HG03108 (cell line): ENCODE measurements at regions not wholly inside any gene's neighbourhood (a gene's known extent, or its start where the extent isn't known, plus 50 kb on each side); places are given as distances from the start of the nearest gene placed in this dataset.
"Not testable (repeated sequence)": the region's sequence is repeated elsewhere in the genome, so short reads cannot be mapped to it uniquely, and the experiment has no call there.

Experiments
- ATAC-seq: cut with Tn5 transposase; IDR thresholded peaks from one replicate; pipeline ENCODE4 v1.9.1; 2021; ENCODE audit warnings: moderate library complexity; ENCODE audit not compliant: unreplicated experiment

DNA sequence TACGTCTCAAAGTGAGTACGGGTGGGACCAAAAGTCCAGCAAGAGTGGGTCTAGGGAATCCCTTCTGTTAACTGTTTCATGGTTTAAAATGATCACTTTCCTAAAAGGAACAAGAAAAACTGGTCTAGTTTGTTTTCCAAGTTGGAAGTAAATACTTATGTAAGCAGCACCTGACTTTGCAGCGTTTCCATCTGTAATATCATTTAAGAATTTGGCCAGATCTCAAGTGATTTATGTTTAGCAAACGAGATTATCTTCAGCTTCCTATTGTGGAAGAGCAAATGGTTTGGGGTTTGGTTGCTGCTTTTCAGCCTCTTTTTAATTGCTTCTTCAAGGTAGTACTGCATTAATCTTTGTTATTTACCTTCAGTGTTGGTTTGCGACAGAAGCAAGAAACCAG, 50.4 kb downstream of the FHIP1A start:
- ATAC-seq: no peak

DNA sequence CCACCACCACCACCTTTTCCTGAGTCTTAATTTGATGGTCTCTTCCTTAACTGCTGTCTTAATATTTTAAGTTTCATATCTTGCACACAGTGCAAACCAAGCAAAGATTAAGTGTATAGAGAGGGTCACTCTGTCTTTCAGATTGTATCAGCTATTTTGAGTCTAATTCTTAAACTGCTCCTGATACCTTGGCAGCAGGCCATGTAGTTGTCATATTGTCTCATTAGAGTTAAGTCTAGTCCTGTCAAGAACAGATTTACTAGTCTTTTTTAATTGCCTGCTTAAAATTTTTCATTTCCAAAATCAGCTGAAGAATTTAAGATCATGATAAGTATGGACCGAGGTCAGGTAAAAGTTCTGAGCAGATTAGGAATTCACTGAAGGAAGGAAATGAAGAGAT, 51.5 kb downstream of the FHIP1A start:
- ATAC-seq: no peak

DNA sequence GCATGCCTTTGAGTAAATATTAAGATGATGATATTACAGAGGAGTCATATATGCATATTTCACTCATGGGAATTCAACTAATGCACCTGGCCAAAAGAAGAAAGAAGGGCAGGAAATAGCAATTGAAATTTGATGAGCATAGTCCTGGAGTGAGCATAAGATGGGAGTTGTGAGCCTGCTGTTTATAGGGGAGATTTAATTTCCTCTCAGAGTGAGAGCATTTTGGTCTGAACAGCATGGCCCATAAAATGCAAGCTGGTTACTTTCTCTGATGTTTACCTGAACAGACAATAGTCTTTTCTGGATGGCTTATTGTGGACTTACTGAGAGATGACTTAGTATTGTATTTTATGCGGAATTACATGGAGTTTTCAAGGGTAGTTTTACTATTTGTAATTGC, 53.6 kb downstream of the FHIP1A start:
- ATAC-seq: no peak

DNA sequence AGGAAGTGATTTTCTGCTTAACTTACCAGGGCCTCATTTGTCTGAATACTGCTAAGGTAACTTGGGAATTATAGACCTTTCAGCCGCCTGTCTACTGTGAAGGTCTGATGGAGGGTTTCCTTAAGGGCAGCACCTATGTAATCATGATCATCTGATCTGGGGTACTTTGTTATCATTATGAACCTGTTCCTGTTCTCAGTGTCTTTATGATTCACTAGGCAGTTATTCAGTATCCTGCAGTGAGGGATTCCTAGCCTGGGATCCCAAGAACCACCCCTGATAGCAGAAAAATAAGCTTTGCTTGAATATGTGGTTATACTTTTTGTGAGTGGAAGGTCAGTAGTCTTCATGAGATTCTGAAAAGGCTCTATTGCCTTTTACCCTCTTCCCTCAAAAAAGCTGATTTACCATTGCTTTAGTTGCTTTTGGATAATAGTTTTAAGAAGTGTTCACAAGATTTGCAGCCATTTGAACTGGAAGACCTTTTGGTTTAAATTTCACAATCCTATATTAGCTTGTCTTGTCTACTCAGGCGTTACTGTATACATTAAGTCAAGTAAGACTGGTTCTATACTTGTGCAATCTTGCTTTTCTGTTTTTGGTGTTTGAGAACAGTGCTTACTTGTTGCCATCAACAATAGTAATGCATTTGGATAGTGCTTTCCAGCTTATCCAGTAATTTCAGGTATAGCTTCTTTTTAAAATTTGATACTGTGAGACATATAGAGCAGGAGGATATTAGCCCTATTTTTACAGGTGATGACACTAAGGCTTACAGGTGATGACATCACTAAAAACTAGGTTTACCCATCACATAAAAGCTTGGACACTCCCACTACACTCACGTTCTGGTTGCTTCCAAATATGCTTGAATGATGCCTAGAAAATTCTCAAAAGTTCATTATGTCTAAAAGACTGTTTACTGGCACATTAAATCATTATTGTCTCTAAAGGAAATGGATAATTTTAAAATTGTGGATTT, 60.0 kb downstream of the FHIP1A start:
- no peak for ATAC-seq

DNA sequence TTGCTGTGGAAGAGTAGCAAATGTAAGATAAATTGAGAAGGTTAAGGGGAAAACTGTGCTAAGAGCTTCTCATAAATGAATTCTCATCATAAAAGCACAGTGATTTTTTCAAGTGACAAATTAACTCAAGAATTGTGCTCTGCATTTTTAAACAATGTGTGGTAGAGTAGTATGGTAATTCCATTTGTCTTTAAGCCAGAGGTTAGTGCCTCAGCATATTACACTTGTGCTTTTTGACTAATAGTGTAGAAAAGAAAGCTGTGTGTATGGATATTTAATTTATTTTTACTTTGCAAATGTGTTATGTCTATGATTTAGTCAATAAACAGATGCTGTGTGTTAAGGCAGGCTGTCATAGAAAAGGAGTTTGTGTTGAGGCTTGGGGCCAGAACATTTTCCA, 61.0 kb downstream of the FHIP1A start:
- no peak for ATAC-seq

DNA sequence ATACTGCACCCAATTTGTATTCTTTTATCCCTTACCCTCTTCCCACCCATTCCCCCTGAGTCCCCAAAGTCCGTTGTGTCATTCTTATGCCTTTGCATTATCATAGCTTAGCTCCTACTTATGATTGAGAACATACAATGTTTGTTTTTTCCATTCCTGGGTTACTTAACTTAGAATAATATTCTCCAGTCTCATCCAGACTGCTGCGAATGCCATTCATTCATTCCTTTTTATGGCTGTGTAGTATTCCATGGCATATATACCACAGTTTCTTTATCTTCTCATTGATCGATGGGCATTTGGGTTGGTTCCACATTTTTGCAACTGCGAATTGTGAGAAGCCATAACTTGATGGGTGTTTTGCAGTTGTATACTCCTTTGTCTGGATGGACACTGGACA, 62.8 kb downstream of the FHIP1A start:
- no peak for ATAC-seq

DNA sequence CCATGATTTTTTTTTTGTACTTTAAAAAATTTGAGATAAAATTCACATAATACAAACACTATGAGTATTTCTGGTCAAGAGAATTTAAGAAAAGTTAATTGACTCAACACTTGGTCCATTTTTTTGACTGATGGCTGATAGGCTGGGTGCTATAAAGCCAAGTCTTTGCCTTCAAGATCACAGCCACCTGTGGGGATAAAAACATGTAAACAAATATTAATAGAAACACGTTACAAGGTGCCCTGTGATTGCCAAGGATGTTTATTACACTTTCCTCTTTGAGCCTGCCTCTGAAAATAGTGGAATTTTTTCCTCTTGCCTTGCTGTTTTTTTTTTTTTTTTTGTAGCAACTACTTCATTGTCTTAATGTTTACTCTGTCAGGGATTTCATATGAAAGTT, 63.3 kb downstream of the FHIP1A start:
- no peak for ATAC-seq

DNA sequence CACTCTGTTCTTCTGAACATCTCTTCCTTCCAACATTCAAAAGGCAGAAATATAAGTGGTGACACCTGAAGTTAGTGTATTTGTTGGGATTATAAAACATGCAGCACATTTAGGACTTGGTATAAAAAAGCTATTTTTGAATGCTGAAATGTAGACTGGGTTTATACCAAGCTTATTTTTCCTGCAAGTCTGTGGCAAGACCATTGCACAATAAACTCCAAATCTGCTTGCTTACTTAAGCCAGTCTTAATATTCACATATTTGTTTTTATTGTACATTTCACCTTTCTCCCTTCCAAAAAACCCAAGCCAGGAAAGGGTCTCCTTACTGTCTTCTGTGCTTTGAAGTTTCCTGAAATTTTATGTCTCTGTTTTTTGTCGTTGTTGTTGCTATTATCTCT, 63.7 kb downstream of the FHIP1A start:
- no peak for ATAC-seq

DNA sequence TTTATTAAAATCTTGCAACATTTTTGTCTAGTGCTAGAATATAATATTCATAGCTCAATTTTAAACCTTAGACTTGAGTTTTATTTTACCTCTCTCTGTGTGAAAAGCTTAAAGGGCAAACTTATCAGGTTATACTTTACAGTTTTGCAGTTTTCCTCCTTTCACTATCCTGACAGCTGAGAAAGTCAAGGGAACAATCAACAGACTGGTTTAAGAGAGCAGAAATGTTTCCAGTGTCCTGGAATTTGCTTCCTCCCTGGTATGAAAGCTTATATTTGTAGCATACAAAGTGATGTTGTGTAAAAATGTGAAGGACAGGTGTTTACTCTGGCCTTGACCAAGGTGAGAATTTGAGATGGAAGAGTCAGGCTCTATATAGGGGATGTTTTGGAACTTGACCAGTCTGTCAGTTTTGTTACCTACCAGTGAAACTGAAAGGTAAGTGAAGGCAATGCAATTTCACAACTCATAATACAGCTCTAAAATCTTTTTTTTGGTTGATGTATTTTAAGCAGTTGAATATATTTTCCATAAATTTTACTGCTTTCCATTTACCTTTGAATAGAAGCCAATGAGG, 64.6 kb downstream of the FHIP1A start:
- ATAC-seq: no peak

DNA sequence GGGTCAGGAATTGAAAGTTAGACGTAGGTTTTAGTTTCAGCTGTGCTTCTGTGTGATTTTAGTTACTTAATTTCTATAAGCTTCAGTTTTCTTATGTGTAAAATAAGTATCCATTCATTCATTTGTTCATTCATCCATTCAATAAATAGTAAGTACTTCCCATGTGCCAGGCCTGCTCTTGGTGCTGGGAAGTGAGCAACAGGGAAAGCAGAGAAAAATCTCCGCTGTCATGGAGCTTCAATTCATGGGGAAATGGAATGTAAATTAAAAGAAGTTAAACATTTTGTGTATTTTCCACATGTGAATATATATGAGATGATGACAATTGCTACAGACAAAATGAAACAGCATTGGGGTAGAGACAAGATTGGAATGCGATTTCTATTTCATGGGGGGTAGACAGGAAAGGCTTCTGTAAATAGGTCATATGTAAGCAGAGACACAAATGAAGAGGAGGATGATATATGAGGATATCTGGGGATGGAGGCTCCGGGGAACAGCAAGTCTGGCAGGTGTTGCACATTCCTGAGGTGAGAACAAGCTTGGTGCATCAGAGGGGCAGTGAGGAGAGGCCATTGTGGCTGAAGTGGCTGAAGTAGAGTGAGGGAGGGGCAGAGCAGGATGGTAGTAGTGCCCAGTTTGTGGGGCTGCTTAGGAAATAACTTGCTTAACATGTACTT, 66.2 kb downstream of the FHIP1A start:
- ATAC-seq: no peak

DNA sequence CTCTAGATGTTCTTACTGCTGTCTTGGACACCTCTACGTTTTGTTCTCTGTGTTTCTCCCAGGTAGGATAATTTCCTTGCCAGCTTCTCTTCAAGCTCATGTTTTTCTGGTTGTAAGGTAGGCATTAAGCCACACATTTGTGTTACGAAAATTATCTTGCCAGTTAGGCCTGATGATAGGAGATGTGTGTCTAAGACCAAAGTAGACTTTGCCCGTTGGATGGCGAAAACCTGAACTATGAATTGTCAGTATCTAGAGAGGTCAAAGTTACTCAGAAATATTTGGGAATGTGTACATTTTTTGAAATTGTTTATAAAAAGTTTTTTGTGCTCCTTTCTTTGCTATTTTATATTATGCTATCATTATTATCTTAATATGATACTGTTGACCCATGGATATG, 72.8 kb downstream of the FHIP1A start:
- ATAC-seq: no peak

DNA sequence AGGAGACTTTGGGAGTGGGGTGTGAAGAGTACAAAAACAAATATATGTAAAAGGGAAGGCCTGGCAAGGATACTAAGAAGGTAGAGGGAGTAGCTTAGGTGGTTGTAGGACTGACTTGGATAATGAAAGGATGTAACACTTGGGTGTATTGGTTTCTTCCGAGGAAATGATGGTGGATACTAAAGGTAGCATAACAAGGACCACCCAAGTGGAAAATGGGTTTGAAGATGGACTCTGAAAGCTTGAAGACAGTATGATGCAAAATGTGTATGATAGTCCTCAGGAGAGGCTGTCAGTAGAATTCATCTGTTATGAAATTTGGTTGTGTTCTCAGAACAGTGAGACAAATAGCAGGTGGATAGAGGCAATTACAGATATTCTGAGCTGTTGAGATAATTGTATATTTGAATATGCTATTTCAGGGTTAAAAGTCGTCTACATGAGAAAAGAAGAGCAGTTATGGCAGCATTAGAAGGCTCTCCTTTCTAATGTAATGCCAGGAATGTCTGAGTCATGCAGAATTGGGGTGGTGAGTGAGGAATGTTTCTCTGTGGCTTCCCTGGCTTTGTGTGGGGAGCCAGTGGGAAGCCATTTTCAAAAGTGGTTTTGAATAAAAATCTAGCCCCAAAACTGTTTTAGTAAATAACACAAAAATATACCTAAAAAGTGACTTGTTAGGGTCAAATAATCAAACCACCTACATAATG, 75.6 kb downstream of the FHIP1A start:
- ATAC-seq: no peak

DNA sequence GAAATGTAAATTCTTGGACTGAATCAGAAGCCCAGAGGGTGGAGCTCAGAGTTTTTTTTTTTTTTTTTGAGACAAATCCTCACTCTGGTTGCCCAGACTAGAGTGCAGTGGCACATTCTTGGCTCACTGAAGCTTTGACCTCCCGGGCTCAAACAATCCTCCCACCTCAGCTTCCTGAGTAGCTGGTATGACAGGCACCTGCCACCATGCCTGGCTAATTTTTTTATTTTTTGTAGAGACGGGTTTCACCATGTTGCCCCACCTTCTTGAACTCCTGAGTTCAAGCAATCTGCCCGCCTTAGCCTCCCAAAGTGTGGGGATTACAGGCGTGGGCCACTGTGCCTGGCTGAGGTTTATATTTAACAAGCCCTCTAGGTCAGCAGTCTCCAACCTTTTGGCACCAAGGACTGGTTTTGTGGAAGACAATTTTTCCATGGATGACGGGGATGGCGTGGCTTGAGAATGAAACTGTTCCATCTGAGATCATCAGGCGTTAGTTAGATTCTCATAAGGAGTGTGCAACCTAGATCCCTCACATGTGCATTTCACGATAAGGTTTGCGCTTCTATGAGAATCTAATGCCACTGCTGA, 76.7 kb downstream of the FHIP1A start:
- no peak for ATAC-seq

DNA sequence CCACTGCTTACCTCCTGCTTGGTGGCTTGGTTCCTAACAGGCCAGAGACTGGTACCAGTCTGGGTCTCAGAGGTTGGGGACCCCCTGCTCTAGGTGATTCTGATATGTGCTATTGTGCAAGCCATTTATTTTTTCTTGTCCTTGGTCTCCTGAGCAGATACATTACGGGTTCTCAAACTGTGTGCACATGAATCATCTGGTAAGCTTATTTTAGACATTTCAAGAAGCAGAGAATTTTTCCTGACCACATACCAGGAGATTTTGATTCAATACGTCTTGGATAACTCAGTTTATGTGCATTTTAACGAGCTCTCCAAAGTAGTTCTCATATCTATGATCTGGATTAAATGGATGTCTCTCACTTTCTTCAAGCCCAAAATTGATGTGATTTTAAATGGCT, 77.2 kb downstream of the FHIP1A start:
- ATAC-seq: no peak

DNA sequence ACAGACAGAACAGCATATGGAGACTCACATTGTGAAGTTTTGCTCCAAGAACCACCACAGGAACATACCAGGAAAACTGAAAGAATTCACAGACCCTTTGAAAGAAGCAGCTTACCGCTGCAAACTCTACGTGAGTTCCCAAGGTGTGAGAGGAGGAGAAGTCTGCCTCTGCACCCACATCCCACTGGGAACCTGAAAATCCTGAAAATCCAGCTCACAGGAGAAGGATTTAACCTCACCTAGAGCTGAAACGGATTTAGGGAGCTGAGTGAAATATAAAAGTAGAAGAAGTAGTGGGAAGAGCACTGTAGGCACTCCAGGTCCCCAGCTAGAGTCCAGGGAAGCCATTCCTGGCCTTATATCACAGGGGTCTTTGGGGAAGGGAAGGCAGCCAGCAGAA, 80.0 kb downstream of the FHIP1A start:
- ATAC-seq: no peak

DNA sequence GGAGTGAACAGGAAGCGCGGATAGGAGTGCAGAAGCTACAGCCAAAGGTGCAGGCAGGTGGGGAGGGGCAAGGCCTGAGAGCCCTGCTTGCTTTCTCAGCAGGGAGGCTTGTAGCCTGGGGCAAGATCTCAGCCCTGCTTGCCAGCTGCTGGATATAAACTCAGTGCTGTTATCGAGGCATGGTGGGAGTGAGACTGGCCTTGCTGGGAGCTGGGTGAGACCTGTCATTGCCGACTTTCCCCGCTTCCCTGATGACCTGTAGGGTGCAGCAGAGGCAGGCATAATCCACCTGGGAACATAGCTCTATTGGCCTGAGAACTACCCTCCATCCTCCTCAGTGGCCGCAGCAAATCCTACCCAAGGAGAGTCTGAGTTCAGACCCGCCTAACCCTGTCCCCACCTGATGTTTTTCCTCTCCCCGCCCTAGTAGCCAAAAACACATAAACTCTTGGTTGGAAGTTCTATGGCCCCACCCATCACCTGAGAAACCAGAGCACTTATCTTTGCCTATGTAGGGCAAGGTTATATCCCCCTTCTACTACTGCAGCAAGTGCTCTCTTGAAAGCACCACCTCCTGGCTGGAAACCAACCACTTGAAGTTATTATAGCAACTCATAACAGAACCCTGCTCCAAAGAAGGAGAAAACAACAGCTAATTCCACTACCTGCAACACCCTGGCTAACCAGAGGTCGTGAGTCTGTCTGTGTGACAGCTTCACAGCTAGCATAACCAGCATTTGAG, 80.7 kb downstream of the FHIP1A start:
- ATAC-seq: no peak

DNA sequence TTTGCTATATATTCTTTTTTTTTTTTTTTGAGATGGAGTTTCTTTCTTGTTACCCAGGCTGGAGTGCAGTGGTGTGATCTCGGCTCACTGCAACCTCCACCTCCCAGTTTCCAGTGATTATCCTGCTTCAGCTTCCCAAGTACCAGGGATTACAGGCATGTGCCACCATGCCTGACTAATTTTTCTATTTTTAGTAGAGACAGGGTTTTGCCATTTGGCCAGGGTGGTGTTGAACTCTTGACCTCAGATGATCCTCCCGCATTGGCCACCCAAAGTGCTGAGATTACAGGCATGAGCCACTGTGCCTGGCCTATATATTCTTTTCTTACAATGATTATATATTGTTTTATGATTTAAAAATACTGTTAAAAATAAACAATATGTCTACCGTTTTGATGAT, 86.6 kb downstream of the FHIP1A start:
- ATAC-seq: not testable (repeated sequence)

DNA sequence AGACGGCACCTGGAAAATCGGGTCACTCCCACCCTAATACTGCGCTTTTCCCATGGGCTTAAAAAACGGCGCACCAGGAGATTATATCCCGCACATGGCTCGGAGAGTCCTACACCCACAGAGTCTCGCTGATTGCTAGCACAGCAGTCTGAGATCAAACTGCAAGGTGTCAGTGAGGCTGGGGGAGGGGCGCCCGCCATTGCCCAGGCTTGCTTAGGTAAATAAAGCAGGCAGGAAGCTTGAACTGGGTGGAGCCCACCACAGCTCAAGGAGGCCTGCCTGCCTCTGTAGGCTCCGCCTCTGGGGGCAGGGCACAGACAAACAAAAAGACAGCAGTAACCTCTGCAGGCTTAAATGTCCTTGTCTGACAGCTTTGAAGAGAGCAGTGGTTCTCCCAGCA, 102.6 kb downstream of the FHIP1A start:
- ATAC-seq: not testable (repeated sequence)

DNA sequence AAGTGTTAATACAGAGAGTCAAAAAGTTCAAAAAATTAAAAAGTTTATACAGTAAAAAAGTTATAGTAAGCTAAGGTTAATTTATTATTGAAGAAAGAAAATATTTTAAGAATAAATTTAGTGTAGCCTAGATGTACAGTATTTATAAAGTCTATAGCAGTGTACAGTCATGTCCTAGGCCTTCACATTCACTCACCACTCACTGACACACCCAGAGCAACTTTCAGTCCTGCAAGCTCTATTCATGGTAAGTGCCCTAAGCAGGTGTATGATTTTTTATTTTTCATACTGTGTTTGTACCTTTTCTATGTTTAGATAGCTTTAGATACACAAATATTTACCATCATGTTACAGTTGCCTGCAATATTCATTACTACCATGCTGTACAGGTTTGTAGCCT, 108.9 kb downstream of the FHIP1A start:
- no peak for ATAC-seq

DNA sequence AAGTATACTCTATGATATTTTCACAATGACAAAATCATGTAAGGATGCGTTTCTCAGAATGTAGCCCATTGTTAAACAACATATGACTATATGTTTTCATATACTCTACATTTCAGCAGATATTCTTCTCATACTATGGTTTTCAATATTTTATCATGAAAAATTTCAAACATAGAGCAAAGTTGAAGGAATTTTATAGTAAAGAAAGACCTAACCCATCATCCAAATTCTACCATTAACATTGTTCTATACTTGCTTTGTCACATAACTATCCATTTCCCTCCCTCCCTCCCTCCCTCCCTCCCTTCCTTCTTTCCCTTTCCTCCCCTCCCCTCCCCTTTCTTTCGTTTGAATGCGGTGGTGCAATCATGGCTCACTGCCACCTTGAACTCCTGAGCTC, 109.4 kb downstream of the FHIP1A start:
- no peak for ATAC-seq
